HG02798 (cell line): ENCODE measurements at regions not wholly inside any gene's neighbourhood (a gene's known extent, or its start where the extent isn't known, plus 50 kb on each side); places are given as distances from the start of the nearest gene placed in this dataset.
"Not testable (repeated sequence)": the region's sequence is repeated elsewhere in the genome, so short reads cannot be mapped to it uniquely, and the experiment has no call there.

Experiments used
- ATAC-seq: cut with Tn5 transposase; IDR thresholded peaks from one replicate; pipeline ENCODE4 v1.9.1; 2021; ENCODE audit warnings: mild to moderate bottlenecking; ENCODE audit not compliant: unreplicated experiment, poor library complexity

DNA sequence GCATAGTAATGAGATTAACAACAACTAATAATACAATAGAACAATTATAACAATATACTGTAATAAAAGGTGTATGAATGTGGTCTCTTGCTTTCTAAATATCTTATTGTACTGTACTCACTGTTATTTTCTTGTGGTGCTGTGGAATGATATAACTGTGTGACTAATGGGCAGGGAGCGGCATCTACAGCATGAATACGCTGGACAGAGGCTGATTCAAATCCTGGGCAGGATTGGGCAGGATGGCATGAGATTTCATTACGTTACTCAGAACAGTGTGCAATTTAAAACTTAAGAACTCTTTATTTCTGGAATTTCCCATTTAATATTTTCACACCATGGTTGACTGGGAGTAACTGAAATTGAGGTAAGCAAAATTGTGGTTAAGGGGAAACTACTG is 1239.8 kb upstream of the GOT2 start:
- no peak for ATAC-seq

DNA sequence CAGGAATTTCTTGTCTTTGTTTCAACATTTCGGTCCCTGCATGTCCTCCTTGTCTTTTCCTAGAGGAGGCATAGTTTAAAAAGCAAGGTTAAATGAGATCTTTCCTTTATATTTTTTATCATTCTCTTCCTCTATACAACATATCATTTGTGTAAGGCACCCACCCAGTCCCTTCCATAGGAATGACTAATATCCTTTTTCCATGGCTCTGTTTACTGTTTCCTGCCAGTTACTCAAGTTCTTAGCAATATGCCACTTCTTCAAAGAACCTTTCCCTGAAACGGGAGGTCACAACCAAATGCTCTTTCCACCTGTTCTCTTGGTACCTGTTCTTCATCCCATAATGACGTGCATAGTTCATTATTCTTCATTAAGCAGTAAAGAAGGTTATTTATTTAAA is 1237.1 kb upstream of the GOT2 start:
- no peak for ATAC-seq

DNA sequence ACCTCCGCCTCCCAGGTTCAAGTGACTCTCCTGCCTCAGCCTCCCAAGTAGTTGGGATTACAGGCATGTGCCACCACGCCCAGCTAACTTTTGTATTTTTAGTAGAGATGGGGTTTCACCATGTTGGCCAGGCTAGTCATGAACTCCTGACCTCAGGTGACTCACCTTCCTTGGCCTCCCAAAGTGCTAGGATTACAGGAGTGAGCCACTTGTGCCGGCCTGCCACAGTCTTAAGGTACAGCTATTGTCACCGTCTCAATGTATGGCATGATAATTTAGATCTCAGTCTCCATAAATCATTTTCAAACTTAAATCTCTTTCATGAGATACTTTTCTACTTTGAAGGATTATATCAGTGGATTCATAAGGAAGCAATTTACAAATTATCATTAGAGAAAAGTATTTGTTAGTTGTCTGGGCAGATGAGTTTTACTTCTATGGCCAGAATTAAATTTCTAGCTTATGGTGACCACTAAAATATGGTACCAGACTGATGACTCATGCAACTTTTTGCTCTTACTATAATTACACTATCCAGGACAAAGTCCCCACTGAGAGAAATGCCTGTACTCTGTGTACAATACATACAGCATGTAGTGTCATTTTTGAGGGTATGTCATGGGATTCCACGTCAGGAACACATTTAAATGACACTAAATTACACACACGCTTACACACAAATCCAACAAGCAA is 1230.3 kb upstream of the GOT2 start:
- no peak for ATAC-seq

DNA sequence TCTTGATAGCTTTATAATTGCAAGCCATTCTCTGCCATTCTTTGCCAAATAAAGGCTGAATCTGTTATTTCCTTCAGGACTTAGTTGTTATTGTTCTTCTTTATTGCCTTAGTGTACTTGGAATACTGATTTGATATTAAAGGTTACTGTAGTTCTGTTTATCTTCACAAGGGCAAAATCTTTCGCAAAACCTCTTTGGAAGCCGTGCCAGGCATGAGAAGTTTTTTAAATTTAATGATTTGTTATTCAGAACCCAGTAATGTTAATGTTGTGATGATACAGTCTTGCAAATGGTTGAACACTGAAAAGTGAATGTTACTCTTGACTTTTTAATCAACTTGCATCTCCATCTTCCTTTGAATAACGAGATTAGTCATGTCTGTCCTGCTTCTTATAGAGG is 1225.2 kb upstream of the GOT2 start:
- no peak for ATAC-seq

DNA sequence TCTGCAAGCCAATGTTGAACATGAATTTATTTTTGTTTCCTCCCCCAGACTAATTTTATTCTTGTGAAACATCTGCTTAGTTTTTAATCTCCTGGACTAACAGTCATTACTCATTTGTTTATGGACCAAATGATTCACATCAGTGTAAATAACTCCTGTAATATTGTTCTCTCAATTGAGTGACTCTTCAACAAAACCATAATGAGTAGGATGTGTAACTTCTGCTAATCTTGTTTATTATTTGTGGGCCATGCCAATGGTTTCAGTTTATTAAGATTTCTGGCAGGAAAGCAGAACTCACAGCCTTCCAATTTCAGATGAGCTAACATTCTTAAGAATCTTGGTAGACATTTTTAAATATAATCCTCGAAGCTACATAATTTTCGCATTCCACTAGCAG is 1216.3 kb upstream of the GOT2 start:
- ATAC-seq: no peak

DNA sequence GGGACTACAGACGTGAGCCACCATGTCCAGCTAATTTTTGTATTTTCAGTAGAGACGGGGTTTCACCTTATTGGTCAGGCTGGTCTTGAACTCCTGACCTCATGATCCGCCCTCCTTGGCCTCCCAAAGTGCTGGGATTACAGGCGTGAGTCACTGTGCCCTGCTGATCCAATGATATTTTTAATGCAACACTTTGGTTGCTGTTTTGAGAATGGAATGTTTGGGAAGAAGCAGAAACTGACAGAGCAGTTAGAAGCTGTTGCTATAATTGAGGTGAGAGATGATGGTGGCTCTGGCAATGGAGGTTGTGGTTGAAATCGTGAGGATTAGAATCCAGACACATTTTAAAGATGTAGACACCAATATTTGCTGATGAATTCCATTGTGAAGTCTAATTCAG is 1209.9 kb upstream of the GOT2 start:
- ATAC-seq: not testable (repeated sequence)

DNA sequence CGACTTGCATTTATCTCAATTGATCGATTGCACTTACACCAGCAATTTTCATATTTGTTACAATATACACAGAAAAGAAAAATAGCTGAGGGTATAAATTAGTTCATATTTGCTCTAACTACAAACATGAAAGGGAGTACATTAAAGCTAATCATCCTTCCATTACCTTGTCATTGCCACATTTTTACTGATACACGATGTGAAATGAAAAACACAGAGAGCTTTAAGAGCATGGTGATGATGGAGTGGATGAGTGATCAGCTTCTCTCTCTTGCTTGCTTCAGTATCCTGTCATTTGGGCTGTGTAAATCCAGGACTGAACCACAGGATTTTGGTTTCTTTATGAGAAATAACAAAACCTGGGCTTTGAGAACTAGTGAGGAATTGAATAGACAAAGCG is 1207.5 kb upstream of the GOT2 start:
- no peak for ATAC-seq

DNA sequence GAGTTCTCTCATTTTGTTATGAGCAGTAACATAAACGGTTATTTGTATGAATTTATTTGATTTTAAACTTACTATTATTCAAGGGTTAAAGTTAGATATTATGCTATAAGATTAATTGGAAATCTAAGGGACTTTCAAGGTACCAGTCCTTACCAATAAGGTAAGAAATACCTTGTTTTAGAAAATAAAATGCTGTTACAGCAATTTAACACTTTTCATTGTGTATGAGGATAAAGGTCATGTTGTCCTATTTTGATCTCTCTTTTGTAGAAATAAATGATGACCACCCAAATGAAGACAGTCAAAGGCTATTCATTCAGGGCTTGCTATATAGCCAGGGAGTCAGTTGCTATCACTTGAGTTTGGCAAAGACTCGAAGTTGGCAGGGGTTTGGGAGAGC is 1185.9 kb upstream of the GOT2 start:
- no peak for ATAC-seq

DNA sequence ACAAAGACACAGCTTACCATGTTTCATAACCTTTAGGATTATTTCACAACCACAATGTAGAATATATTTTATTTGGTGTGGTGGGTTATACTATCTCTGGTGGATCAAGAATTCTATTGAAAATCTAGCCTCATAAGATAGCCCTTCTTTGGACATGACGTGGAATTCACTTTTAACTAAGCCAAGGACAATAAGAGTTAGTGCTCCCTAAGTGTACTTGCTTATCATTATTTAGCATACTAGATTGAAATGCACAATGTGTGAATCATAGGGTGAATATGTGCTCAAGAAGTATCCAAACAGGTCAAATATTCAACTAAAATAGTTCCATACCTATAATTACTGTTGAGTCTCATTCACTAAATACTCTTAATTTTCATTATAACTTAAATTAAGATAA is 1179.5 kb upstream of the GOT2 start:
- ATAC-seq: no peak

DNA sequence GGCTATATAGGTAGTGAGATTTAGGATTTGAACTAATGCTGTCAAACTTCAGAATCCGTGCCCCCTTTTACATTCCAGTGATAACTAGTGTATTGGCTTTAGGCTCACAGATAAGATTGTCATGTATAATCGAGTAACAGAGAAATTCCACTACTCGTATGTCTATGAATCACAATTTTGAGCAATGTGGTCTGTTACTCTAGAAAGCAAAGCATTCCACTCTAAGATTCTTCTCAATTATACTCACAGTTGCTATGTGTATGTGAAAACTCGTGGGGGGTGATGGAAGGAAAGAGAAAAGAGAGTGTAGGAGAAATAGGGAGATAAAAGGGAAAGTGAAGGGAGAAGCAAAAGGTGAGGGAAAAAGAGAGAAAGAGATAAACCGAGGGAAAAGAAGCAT is 1175.1 kb upstream of the GOT2 start:
- ATAC-seq: no peak

DNA sequence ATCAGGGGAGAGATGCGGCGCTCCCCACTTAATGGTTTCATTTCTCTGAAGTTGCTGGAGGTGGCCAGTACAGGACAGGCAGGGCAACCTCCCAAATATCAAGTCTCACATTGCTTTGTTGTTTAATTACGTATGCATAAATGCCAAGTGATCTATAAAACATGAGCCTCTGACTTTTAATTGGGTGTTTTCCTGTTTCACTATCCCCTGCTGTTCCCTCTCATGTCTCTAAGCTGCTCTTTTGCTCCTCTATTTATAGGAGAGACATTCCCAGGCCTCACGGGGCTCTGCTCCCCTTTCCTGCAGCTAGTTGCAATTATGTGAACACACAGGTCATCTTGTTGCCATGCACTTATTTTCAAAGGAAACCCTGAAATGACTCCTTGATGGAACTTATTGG is 1173.5 kb upstream of the GOT2 start:
- ATAC-seq: no peak

DNA sequence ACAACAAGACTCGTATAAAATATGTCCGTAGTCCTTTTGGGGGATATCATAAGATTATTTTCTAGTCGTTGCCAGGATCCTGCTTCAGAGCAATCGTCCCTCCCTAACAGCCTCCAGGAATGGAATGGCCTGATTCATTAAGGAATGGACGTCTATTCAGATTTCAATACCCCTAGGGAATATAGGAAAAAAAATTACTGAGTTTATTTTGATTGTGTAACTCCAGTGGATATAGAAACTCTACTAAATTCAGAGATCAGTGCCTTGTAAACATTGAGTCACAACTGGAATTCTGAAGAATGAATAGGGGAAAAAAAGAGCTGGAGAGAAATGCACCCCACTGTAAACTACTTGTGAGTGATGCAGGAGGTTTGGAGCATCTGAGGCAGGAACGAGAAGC is 1171.5 kb upstream of the GOT2 start:
- ATAC-seq: no peak

DNA sequence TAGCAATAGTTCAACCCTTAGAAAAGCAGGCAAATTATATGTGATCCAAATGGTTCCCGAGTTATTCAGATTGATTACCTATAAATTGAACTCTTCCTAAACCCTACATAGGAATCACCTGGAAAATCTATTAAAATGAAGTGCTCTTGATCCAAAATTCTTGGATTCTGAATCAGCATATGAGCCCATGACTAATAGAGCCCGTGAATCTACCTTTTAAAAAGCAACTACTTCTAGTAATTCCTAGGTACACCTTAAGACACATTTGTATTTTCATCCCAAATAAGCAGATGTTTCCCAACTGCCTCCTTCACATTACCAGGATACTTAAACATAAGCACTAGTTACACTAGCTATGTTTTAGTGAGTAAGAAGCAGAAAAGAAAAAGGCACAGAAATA is 1171.0 kb upstream of the GOT2 start:
- no peak for ATAC-seq

DNA sequence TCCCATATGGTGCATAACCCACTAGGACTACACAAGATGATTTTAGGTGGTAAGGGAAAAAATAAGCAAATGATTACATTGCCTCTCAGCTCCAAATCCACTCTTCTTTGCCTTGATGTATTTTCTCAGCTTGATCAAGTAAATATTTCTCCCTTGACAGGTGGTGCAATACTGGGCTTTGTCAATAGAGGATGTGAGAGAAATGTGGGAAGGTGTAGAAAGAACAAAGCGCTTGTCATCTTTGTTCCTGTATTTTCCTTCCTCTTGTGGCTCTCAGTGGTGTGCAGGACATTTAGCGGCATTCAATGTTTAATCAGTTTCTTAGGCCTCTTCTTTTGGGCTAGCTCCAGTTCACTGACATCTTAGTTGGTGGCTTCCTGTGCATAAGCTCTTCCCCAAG is 1165.8 kb upstream of the GOT2 start:
- no peak for ATAC-seq

DNA sequence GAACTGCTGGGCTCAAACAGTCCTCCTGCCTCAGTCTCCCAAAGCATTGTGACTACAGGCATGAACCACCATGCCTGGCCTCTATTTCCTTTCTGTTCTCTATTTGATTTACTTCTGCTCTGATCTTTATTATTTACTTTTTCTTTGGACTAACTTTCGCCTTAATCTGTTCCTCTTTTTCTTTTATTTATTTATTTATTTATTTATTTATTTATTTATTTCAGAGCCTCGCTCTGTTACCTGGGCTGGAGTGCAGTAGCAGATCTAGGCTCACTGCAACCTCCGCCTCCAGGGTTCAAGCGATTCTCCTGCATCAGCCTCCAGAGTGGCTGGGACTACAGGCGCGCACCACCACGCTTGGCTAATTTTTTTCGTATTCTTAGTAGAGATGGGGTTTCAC is 1158.3 kb upstream of the GOT2 start:
- no peak for ATAC-seq

DNA sequence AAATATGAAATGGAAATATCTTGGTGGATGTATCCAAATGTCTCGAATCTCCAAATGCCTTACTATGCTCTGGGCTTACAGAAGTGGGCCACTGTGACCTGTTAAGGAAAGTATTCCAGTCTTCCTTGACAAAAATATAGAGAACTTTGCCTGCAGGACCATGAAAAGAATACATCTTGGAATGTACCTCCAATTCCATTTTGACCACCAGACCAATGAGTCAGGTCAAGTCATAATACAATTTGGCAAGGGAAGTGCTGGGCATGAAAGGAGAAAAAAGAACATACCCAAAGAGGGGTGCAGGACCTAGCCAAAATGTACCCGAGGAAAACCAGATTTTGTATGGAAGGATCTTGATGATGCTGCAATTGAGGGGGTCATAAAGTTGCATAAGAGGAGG is 1153.7 kb upstream of the GOT2 start:
- ATAC-seq: no peak

DNA sequence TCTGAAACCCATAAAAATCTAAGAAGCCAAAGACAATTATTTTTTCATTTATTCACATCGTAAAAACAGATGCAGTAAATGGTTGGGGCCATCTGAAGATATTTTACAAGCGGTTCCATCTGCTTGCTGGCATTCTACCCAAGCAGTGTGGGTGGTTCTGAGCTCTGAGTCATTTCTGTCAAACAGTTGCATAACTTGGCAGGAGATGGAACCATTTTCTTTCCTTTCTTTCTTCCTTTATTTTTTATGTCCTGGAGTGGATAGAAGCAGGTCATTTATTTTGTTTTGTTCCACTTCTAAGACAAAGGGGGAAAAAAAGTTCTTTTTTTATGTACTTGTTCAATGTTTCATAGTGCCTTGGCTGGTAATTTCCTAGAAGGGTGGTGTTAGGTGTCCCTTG is 1151.9 kb upstream of the GOT2 start:
- no peak for ATAC-seq

DNA sequence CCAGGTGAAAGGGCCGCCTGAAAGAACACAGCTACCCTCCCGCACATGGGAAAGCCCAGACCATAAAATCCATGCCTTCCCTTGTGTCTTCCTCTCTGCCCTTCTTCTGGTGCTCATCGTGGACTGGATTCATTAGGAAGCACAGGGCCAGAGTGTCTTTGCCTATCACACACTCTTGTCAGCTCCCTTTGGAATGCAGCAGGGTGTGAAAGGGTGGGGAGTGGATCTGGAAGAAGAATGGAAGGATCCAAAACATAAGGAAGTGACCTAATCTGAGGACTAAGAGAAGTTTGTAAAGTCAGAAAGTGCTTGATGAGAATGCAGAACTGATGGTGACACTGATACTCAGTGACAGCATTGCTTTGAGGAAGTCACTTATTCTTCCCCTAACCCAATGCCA is 1147.3 kb upstream of the GOT2 start:
- ATAC-seq: no peak

DNA sequence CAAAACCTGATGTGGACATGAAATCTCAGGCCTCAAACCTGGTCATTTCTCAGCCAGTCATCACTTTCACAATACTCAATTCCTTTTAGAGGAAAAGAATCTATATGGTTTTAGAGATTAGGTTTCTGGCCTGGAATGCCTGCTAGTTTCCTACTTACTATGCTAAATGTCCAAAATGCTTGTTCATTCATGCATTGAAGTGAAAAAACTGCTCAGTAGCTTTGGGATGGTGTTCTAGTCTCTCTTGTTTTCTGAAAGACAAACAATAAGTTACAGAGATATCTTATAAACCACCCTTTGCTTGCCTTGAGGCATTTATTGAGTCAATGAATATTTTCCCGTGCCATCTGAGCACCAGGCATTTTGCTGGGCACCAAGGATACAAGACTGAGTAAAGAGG is 1146.5 kb upstream of the GOT2 start:
- ATAC-seq: no peak

DNA sequence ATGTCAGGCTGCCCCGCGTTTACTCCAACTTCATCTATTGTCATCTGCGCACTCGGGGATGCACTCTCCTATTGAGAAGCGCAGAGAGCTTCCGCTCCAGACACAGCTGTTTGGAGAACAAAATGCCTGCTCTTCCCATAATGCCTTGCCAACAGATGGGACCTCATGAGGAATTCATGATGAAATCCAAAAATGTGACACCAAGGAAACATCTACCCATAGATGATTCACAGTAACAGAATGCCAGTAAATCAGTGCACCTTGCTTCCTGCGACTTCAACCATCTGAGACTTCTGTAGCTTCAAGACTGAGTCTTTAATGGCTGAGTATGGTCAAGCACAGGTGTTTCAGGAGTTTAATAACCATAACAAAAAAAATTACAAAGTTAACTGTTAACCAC is 1144.9 kb upstream of the GOT2 start:
- ATAC-seq: no peak

DNA sequence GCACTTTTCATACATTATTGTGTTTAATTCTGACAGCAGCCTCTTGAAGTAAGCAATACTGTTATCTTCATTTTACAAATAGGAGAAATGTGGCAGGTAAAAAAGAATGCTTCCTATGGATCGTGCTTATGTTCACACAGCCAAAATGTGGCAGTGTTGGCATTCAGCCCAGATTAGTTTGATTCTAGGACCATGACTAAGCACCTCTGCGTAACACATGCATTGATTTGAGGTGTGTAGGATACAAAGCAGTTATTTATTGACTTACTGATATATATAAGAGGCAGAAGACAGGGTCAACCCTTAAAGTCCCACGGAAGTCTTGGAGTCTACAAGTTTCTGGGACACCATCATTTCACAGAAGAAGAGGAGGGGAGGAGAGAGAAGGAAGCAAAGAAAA is 1144.4 kb upstream of the GOT2 start:
- no peak for ATAC-seq

DNA sequence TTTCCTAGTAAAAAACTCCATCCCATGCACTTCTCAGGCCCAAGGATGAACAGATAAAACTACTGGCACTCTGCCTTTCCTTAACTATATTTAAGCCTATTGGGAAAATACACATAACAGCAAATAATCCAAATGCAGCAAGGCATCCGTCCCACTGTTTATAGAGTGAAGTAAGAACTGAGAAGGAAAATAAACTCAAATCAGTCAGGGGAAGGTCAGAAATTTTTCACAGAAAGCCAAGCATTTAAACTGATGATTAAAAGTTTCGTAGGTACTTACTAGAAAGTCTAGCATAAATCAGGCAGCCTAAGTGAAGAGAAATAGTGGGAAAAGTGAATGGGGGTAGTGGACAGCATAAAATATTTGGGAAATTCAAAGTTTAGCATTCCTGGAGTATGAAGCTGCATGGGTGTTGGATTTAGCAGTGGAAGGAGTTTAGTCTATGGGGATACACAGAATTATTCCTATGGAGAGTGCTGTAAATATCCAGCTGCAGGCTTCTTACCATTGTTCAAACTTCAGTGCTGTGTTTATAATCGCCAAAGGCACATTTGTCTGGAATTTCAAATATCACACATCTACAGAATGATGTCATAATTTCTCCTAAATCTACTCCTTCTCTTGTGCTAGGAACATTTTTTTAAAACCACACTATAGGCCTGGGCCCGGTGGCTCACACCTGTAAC is 1131.0 kb upstream of the GOT2 start:
- ATAC-seq: no peak
